GM19468 (cell line): ENCODE measurements at regions not wholly inside any gene's neighbourhood (a gene's known extent, or its start where the extent isn't known, plus 50 kb on each side); places are given as distances from the start of the nearest gene placed in this dataset.
"Not testable (repeated sequence)": the region's sequence is repeated elsewhere in the genome, so short reads cannot be mapped to it uniquely, and the experiment has no call there.

Source experiments
- ATAC-seq: cut with Tn5 transposase; IDR thresholded peaks from one replicate; pipeline ENCODE4 v1.9.1; 2021; ENCODE audit warnings: mild to moderate bottlenecking, moderate library complexity, moderate number of reproducible peaks; ENCODE audit not compliant: unreplicated experiment; ENCODE audit errors: extremely low read depth

DNA sequence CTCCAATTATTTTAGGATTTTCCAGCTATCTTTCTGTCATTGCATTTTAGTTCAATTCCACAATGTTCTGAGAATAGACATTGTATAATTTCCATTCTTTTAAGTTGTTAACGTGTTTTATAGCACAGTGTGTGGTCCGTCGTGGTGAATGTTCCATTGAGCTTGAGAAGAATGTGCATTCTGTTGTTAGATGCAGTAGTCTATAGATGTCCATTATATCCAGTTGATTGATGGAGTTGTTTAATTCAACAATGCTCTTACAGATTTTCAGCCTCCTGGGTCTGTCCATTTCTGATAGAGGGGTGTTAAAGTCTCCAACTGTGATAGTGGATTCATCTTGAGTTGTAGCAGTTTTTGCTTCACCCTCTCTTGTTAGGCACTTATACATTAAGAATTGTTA is 1587.7 kb upstream of the NUDT12 start:
- no peak for ATAC-seq

DNA sequence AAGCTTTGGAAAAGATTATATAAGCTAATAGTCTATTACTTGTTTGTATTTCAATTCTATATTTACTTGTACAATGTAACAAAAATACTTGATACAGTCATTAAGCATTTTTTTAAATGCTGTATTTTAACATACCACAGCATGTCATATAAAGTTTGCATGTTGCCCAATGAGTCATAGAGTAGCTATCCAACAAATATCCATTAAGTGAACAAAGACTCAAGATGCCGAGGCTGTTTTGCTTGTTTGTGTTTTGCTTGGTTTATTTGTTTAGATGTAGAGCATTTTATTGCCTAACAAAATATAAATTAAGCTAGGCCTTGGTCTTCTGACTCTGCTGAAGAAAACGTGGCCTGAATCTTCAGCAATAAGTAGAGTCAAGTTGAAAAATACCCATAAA is 1584.3 kb upstream of the NUDT12 start:
- ATAC-seq: no peak

DNA sequence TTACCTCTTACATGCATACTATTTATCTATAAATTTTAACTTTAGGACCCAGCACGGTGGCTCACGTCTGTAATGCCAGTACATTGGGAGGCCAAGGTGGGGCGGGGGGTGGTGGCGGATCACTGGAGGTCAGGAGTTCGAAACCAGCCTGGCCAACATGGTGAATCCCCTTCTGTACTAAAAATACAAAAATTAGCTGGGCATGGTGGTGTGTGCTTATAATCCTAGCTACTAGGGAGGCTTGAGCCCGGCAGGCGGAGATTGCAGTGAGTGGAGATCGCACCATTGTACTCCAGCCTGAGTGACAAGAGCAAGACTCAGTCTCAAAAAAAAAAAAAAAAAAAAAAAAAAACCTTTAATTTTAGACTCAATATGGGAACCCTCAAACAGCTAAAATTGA is 1582.6 kb upstream of the NUDT12 start:
- no peak for ATAC-seq

DNA sequence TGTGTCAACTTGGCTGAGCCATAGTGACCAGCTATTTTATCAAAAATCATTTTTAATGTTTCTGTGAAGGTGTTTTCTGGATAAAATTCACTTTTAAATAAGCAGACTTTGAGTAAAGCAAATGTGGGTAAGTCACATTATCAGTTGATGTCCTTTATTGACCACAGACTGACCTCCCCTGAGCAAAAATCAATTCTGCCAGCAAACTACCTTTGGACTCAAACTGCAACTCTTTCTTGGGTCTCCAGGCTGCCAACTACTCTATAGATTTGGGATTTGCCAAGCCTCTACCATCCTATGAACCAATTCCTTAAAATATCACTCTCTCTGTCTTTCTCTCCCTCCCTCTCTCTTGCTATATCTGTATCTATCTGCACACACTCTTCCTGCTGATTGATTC is 1571.7 kb upstream of the NUDT12 start:
- ATAC-seq: no peak

DNA sequence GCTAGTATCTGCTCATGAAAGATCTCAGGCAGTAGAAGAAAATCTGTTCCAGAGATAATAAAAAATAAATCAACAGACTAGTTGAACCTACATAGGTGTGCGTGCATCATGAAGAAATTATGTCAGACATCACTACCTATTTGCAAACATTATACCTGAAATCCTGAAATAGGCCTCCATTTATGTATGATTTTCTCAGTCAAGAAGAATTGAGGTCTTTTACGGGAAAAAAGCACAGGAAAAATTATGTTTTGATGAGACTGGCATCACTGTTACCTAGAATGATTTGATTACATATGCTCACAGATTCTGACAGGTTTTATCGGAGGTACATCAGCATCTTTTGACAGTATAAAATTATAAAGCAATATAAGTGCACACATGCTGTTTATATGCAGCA is 1570.5 kb upstream of the NUDT12 start:
- ATAC-seq: no peak

DNA sequence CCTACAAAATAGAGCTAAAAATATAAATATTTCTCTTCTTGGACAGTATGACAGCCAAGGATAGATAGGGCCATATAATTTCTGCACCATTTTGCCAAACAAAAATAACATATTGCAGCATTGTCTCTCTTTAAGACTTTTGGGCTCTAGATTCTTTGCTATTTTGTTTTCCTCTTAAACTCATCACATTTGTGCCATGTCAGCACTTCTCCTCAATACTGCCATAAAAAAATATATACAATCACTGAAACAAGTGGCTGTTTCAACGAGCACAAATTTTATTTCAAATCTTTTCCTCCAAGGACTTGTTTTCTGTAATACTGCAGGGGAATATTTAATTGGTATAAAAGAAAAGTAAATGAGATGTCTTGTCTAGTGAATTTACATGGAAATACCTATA is 1570.0 kb upstream of the NUDT12 start:
- no peak for ATAC-seq

DNA sequence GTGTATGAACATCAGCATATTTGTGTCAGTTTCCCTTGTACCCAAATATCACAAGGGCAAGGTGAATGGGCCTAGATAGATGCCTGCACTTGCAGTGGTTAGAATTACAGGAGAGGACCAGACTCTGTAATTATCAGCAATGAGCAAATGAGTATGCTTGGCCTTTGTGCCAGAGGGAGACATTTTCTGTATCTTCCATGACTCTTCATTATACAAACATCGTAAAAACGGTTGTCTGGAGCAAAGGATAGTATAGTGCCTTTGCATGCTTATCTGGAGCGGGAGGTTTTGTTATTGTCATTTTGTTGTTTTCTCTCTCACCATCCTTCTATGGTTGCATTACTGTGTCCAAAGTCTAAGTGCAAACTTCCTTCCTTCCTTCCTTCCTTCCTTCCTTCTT is 1568.5 kb upstream of the NUDT12 start:
- ATAC-seq: no peak

DNA sequence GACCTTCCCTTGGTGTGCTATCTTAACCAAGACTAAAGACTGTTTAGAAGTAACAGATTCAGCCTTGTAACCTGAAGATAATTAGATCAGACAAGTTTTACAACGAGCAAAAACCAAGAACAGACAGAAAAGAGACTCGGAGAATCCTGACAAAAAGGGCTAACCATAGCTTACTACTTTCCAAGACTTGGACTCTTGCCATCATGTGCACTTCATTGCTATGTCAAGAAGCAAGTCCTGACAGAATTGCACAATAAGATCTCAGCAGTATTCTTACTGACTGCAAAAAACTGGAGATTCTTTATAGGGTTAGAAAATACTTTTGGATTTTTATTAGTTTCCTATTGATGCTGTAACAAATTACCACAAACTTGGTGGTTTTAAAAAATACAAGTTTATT is 1539.0 kb upstream of the NUDT12 start:
- no peak for ATAC-seq

DNA sequence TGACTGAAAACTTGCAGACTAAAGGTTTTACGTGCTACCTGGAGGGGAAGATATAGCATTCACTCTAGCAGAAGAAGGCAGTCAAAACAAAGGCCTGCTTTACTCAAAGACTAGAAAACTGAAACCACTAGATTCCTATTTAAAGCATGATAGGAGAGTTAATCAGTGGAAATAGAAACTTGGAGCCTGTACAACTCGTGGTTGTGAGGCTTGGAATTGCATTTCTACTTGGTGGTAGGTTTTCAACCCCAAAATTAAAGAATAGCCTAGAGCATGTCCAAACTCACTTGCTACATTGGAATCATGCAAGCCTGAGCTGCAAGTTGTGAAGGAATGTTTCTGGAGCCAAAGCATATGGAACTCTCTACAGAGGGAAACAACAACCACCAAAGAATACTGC is 1526.4 kb upstream of the NUDT12 start:
- no peak for ATAC-seq

DNA sequence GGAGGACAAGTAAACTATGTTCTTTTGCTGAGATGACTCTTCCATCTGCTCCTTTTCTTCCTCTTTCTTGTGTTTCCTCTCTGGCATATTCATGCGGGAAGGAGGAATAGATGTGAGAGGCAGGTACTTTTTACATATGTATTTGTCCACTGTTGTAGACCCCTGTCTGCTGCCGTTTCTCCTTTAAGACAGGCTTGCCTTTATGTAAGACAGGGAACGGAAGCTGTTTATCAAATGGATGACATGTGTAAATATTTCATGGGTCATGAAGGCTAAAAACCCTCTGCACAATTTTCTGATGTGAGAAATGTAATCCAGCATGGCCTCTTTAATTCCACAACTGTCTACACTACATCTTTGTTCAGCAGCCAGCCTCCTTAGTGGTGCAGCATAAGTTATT is 1525.5 kb upstream of the NUDT12 start:
- no peak for ATAC-seq

DNA sequence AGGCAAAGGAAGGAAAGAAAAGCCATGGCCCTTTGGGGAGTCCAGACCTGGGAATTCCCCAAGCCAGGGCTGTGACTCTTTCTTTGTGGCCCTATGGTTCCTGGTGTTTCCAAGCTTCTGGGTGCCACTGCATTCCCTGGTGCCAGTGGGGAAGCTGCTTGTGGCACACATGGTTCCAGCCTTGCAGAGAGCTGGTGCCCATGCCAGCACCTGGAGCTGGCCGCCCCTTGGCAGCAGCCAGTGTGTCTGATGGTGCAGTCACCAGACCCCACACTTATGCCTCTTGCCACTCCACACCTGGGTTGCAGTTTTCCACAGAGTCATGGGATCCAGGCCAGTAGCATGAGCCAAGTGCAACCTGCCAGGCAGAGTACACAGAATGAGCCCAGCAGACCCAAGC is 1495.3 kb upstream of the NUDT12 start:
- ATAC-seq: no peak

DNA sequence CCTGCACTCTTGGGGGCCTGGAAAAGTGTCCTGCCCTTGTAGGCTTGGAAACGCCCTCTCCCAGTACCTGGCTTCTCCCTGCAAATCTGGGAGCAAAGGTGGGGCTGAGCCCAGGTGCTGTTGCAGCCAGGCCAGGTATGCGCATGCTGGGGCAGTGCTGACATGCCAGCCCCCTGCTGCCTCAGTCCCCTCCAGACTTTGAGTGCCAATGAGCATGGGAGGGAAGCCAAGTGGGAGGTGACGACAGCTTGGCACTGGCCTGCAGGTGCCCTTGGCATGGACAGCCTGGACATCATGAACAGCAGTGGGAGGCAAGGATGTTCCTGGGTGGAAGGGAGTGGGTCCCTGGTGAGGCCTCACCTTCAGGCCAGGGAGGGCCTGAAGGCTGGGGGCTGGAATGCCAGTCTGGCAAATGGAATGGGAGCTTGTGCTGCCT is 1494.4 kb upstream of the NUDT12 start:
- ATAC-seq: no peak

DNA sequence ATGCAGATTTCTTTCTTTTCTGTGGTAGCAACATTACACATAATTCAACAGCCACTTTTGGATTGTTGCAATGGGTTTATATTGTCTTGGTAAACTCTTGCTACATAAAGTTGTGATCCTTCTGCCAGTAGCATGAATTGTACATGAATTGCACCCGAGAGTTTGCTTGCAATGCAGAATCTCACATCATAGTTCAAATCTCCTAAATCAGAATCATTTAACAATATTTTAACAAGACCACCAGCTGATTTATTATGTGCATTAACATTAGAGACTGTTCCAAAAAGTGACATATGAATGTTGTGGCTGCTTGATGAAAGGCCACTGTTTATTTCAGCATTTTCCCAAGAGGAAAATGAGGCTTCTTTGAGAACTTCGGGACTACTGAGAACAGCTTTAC is 1491.8 kb upstream of the NUDT12 start:
- no peak for ATAC-seq

DNA sequence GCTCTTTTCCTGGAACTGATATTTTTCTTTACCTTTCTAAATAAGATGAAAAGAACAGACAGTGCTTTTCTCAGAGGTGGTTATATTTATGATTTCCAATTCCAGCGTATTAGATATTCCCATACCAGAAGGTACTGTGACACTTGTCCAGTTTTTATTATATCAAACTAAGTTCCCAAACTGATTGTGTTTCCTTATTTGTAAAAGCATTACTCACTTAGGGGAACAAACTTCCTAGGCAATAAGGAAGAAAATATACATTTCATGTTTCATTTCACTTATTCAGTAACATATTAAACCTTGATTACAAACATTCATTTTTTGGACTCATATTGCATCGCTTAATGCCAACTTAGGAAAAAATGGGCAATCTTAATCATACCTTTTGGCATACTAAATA is 1480.0 kb upstream of the NUDT12 start:
- ATAC-seq: no peak

DNA sequence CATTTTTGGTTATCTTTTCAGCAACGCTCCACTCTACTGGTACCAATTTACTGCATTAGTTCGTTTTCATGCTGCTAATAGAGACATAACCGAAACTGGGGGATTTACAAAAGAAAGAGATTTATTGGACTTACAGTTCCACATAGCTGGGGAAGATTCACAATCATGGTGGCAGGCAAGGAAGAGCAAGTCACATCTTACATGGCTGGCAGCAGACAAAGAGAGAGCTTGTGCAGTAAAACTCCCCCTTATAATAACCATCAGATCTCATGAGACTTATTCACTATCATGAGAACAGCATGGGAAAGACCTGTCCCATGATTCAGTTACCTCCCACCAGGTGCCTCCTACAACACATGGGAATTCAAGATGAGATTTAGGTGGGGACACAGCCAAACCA is 1474.2 kb upstream of the NUDT12 start:
- ATAC-seq: not testable (repeated sequence)

DNA sequence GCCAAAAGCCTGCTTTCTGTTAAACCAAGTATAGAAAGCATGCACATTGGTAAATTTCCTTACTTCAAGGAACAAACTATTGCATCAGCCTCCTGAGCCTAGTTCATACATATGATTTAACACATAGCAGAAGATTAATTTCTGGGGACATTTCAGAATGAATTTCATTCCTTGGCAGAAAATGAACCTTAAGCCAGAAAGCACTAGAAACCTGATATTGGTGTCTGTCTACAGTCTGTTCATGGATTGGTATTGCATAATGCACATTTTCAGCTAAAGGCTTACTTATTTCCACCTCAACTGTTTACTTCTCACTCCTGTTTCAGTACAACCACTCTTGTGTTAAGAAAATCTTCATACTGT is 1471.8 kb upstream of the NUDT12 start:
- ATAC-seq: no peak

DNA sequence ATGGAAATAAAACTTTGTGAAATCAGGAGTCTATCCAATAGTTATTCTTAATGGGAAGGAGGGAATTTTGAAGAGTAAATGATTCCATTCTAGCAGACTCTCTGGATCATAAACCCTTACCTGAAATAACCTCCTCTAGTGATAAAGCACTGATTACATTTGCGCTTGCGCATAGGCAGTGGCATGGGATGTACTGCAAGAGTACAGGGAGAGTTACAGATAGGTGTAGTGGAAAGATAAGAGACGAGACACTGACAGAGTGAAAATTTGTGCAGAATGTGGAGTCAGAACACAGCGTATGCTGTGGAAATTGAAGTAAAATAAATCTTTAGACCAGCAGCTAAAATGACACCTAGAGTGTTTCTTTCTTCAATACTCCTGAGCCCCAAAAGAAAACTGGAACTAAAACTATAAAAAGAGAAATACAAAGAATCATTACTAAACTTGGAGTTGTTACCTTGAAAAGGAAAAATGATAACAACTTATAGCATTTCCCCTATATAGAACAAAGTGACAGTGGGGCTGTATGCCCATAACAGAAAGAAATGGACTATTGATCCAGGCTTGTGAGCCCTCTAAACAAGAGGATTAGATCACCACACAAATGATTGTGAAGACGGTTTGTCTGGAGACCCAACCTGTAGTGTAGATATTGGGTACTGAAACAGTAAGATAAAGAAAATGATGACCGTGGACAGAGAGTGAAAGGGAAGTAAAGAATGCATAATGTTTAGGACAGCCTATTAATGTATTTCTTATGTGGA is 1471.2 kb upstream of the NUDT12 start:
- ATAC-seq: no peak

DNA sequence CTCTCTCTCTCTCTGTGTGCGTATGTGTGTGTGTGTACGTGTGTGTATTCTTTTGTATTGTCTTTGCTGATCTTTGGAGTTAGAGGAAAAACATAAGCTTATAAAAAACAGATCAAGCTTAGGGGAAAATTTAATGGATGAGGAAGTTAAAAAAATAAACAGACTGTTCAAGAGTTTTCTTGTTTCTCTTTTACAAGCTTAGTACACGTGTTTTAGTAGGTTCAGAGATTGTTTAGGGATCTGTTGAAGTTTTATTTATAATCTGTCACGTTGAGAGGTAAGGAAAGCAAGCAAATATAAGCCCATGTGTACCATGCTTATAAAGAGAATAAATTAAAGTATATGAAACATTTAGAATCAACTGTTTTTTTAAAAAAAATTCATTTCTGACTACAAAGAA is 1470.3 kb upstream of the NUDT12 start:
- ATAC-seq: no peak

DNA sequence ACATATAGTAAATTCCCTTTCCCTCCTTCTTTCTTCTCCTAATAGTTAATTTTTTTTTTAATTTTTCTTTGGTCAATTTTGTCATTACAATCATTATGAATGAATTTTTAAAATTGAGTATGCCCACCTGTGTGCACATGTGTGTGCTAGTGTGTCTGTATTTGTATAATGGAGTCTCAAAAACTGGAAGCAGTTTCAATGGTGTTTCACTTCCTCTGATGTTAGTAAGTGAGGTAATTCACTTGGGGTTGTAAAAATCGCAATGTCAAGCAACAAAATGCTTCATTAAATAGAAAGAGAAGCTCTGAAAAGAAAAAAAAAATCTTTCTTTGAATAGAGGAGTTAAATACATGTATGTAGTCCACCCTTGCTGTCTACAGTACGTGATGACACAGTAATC is 1467.6 kb upstream of the NUDT12 start:
- no peak for ATAC-seq

DNA sequence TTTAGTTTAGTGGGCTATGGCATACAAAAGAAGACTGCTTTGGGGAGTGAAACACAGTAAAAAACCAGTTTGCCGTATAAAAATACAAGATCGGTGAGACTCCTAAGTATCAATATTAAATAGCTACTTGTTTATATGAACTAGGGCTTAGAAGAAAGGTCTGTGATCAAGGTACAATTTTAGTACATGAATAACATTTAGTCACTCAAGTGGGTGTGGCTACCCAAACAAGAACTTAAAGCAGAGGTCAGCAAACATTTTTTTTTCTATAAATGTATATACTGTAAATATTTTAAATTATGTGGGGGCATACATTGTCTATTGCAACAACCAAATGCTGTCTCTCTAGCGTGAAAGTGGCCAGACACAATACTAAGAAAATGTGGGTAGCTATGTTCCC is 1452.5 kb upstream of the NUDT12 start:
- ATAC-seq: no peak

DNA sequence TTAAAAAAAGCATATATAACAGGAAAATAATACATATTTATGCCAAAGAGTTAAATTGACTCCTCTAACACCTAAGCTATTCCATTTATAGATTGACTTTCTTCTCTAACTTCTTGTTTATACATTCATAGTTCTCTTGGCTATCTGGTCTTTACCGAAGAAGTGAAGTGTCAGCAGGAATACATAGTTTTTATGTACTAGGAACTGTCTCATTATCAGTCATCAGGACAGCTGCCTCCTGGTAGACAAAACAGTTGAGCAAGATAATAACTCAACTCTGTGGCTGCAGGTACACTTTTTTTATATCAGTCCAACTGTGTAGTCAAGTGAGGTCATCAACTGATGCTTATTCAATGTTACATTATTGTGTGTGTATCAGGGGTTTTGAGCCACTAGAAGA is 1436.0 kb upstream of the NUDT12 start:
- no peak for ATAC-seq

DNA sequence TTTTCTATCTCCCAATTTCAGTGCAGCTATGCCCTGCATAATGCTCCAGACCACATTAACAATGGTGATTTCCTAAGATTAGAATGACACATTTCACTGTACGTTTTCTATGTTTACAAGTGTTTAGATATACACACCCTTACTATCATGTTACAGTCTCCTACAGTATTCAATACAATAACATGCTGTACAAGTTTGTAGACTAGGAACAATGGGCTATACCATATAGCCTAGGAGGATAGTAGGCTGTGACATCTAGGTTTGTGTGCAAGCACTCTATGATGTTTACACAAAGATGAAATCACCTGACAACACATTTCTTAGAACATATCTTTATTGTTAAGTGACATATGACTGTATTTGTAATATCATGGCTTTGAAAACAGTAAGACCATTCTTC is 1435.6 kb upstream of the NUDT12 start:
- ATAC-seq: no peak

DNA sequence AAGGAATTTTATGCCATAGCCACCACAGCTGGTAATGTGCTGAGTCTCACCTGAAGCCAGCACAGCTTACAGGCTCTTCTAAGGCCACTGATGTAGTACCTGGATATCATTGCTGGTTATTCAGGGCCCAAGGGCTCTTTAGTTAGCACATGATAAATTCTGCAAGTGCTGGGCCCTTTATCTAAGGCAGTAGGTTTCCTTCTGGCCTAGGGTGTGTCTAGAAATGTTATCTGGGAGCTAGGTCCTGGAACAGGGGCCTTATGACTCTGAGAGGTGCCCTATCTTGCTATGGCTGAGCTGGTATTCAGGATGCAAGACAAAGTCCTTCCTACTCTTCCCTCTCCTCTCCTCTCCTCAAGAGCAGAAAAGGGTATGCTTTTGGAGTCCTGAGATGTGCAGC is 1424.5 kb upstream of the NUDT12 start:
- no peak for ATAC-seq
